GM12865 (cell line): ENCODE measurements at regions not wholly inside any gene's neighbourhood (a gene's known extent, or its start where the extent isn't known, plus 50 kb on each side); places are given as distances from the start of the nearest gene placed in this dataset.
"Not testable (repeated sequence)": the region's sequence is repeated elsewhere in the genome, so short reads cannot be mapped to it uniquely, and the experiment has no call there.

Experiments
- DNase-seq: peaks from one replicate; pipeline ENCODE4 v3.0.0; 2010; ENCODE audit warnings: low read depth
- H3K4me3 ChIP-seq: 2 replicates; pipeline ENCODE4 v1.5.1; 2011; ENCODE audit warnings: mild to moderate bottlenecking, low read depth, low read length, control low read depth
- CTCF ChIP-seq: IDR thresholded peaks from 2 replicates; pipeline ENCODE4 v1.5.1; 2011; ENCODE audit warnings: low read length, control low read depth, low read depth, inconsistent platforms; ENCODE audit not compliant: insufficient read depth; ENCODE audit errors: missing control alignments

GRCh38 chr1:147417024-147417423 lies 124.3 kb upstream of the BCL9 start:
- no peak for DNase-seq
- no peak overlapping the region for H3K4me3 ChIP-seq
- TF ChIP-seq CTCF: no peak

GRCh38 chr1:147423100-147423827 lies 118.0 kb upstream of the BCL9 start:
- H3K4me3 ChIP-seq, DNase-seq: not testable (repeated sequence)

- DNase-seq: no peak
- no peak for TF ChIP-seq CTCF
- no peak overlapping the region for H3K4me3 ChIP-seq
These were observed 106.4 kb upstream of the BCL9 start for GRCh38 chr1:147434921-147435320.

- H3K4me3 ChIP-seq: no peak overlapping the region
- no peak for DNase-seq
- no peak for TF ChIP-seq CTCF
These were observed 96.9 kb upstream of the BCL9 start for GRCh38 chr1:147444381-147444780.

- no peak for TF ChIP-seq CTCF
- no peak overlapping the region for H3K4me3 ChIP-seq
- no peak for DNase-seq
These were observed 89.7 kb upstream of the BCL9 start for GRCh38 chr1:147451628-147452027.

- no peak for TF ChIP-seq CTCF
- H3K4me3 ChIP-seq: no peak overlapping the region
- DNase-seq: no peak
These were observed 88.5 kb upstream of the BCL9 start for GRCh38 chr1:147452809-147453208.

- TF ChIP-seq CTCF: no peak
- DNase-seq: no peak
- no peak overlapping the region for H3K4me3 ChIP-seq
These were observed 78.3 kb upstream of the BCL9 start for GRCh38 chr1:147463022-147463421.
